Sigmoid colon (tissue), 6 donors: ENCODE measurements at regions not wholly inside any gene's neighbourhood (a gene's known extent, or its start where the extent isn't known, plus 50 kb on each side); places are given as distances from the start of the nearest gene placed in this dataset.

Experiments
- DNase-seq: peaks from one replicate; pipeline ENCODE4 v3.0.0-alpha.2; 2019
- H3K27ac ChIP-seq, 4 donors: fragments of 200-600 bp; sonication (generic); one replicate each; pipeline ENCODE4 v1.5.1; 2016 to 2019; ENCODE audit warnings: mild to moderate bottlenecking in 1 of 4
- H3K27me3 ChIP-seq, 3 donors: fragments of 200-600 bp; sonication (generic); one replicate each; pipeline ENCODE4 v1.5.1; 2019; ENCODE audit warnings: mild to moderate bottlenecking in 1 of 3
- H3K36me3 ChIP-seq, 4 donors: fragments of 200-600 bp; sonication (generic); one replicate each; pipeline ENCODE4 v1.5.1; 2016 to 2019
- H3K4me1 ChIP-seq, 4 donors: fragments of 200-600 bp; sonication (generic); one replicate each; pipeline ENCODE4 v1.5.1; 2017 to 2019
- H3K4me3 ChIP-seq, 4 donors: fragments of 200-600 bp; sonication (generic); one replicate each; pipeline ENCODE4 v1.5.1; 2017 to 2019; ENCODE audit warnings: mild to moderate bottlenecking in 2 of 4, moderate library complexity in 1 of 4
- H3K9me3 ChIP-seq, 4 donors: fragments of 200-600 bp in 3 of 4; sonication (generic) in 3 of 4; one replicate each; pipeline versions ENCODE4 v1.5.1 to v1.6.1; 2013 to 2019
- EP300 ChIP-seq, 4 donors: sonication (generic); formaldehyde crosslinking; IDR thresholded peaks; one replicate each; pipeline ENCODE4 v1.6.1; 2017; ENCODE audit warnings: antibody characterized with exemption in 4 of 4
- POLR2A ChIP-seq, 2 donors: fragments of 450-650 bp; IDR thresholded peaks; one replicate each; pipeline ENCODE4 v1.6.1; 2016; ENCODE audit warnings: antibody characterized with exemption in 2 of 2, mild to moderate bottlenecking in 2 of 2, moderate library complexity in 2 of 2
- POLR2AphosphoS5 ChIP-seq, 4 donors: sonication (generic); formaldehyde crosslinking; IDR thresholded peaks; one replicate each; pipeline ENCODE4 v1.6.1; 2017; ENCODE audit warnings: antibody characterized with exemption in 4 of 4
- WGBS, 2 donors: extraction: QIAGEN DNeasy Blood & Tissue Kit; methylation state at CpG; one replicate each; pipeline ENCODE4 v1.1.7; 2013; 5-methylcytosine and 5-hydroxymethylcytosine counted together
- intact Hi-C: fragments of 100-400 bp; cut with DNase I; formaldehyde crosslinking; loops from one replicate; pipeline ENCODE4 v1.15.1; 2023
- TF ChIP-seq, protein P1 (sequence below), 4 experiments: fragments of 450-650 bp in 3 of 4; fragments of 200-600 bp in 1 of 4; IDR thresholded peaks; one replicate each; pipeline ENCODE4 v1.5.1; 2016 to 2019; ENCODE audit warnings: antibody characterized with exemption in 4 of 4, mild to moderate bottlenecking in 3 of 4, moderate library complexity in 2 of 4
- donor health status: healthy with polysubstance abuse.
- donor health status: healthy.

DNA sequence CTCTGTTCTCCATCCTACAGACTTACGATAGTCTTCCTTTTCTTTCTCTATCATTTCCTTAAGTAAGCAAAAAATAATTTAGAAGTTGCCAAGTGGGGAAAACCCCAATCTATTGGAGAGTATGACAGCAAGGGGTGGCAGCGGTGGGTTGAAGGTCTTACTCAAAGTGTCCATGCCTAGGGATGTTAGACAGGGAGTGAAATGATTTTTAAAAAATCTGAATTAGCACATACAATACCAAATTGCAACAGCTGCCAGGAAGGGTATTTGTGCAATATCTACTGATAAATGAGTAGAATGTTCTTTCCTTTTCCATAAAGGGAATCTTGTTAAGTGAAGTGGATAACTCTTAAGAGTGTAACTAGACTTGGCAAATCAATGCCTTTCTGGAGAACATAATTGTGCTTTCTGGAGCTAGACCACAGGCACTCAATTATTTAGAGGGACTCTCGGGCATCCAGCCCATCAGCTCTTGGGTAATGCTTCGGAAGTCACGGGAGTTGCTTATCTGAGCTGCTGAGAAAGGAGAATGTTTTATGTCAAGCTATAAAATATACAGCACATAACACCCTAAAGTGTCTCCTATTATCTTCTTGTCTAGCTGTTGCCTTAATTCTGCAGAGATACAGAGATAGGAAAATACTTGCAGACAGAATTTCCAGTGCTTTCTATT lies 151.5 kb downstream of the KCNJ2 start:
- WGBS, 2 donors = 38 to 60% methylated on average over 5 of the region's 5 CpGs
- intact Hi-C loops = no loop called here
- H3K4me3 ChIP-seq = no peak overlapping the region
- no peaks in the 10 kb centered on the region for H3K9me3 ChIP-seq
- no peak for DNase-seq
- TF ChIP-seq, protein P1, sequence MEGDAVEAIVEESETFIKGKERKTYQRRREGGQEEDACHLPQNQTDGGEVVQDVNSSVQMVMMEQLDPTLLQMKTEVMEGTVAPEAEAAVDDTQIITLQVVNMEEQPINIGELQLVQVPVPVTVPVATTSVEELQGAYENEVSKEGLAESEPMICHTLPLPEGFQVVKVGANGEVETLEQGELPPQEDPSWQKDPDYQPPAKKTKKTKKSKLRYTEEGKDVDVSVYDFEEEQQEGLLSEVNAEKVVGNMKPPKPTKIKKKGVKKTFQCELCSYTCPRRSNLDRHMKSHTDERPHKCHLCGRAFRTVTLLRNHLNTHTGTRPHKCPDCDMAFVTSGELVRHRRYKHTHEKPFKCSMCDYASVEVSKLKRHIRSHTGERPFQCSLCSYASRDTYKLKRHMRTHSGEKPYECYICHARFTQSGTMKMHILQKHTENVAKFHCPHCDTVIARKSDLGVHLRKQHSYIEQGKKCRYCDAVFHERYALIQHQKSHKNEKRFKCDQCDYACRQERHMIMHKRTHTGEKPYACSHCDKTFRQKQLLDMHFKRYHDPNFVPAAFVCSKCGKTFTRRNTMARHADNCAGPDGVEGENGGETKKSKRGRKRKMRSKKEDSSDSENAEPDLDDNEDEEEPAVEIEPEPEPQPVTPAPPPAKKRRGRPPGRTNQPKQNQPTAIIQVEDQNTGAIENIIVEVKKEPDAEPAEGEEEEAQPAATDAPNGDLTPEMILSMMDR (IDR thresholded peaks at IDR 0.05) = no peak
- peak in 1 of 4 donors; percentile 33 for TF ChIP-seq POLR2AphosphoS5 (IDR thresholded peaks at IDR 0.05)
- TF ChIP-seq EP300 (IDR thresholded peaks at IDR 0.05) = peak in 1 of 4 donors; percentile 21
- no peak for TF ChIP-seq POLR2A (IDR thresholded peaks at IDR 0.05)
- no peaks in the 10 kb centered on the region for H3K27me3 ChIP-seq
- no peak overlapping the region for H3K27ac ChIP-seq
- H3K4me1 ChIP-seq = peaks cover 0 to 31% (median 26%) of the 10 kb centered on the region in 4 donors
- H3K36me3 ChIP-seq = no peaks in the 10 kb centered on the region

DNA sequence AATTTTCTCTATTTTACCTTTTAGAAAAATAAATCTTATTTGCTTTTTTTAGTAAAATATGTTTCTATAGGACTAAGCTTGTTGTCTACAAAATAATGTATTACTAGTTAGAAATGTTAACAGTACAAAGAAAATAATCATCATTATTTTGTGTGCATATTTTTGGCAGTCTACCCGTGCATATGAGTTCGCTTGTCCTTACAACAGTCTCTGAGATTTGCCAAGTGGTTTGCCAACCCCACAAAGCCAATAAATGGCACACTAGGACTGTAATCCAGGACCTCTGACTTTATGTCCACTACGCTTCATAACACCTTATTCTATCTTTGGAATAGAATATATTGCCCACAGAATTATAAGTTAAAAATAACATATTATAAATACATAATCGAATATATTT lies 152.0 kb downstream of the KCNJ2 start:
- Histone ChIP-seq H3K27me3 (no peaks in the 10 kb centered on the region), H3K27ac (no peak overlapping the region), H3K4me1 (peaks cover 0 to 31% (median 26%) of the 10 kb centered on the region in 4 donors), H3K36me3 (no peaks in the 10 kb centered on the region), H3K9me3 (no peaks in the 10 kb centered on the region), H3K4me3 (no peak overlapping the region)
- intact Hi-C loops = no loop called here
- TF ChIP-seq, protein P1 (IDR thresholded peaks at IDR 0.05) = no peak
- TF ChIP-seq EP300 (IDR thresholded peaks at IDR 0.05) (no peak), POLR2A (IDR thresholded peaks at IDR 0.05) (no peak), POLR2AphosphoS5 (IDR thresholded peaks at IDR 0.05) (no peak)
- WGBS, 2 donors = 72 to 78% methylated on average over 4 of the region's 4 CpGs
- DNase-seq = no peak

DNA sequence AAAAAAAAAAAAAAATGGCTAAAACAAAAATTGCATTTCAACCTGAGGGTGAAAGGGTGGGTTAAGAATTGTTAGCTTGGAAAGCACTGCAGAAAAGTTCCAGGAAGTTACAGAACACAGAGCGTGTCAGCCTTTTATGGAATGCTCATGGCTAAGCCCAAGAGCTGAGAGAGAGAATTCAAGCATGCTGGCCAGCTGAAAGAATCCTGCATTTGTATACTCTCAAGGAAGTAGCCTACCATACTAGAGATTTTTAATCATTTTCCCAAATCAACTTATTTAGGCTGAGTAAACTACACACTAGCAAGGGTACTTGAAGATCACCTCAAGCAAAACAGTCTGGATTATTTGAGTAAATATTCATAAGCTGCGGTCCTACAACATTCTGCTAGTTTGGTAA lies 153.9 kb downstream of the KCNJ2 start:
- WGBS, 2 donors = 83 to 85% methylated on average over 2 of the region's 2 CpGs
- H3K4me1 ChIP-seq = peaks cover 0 to 17% (median 14%) of the 10 kb centered on the region in 4 donors
- no peaks in the 10 kb centered on the region for H3K9me3 ChIP-seq
- TF ChIP-seq POLR2AphosphoS5 (IDR thresholded peaks at IDR 0.05) (no peak), POLR2A (IDR thresholded peaks at IDR 0.05) (no peak), EP300 (IDR thresholded peaks at IDR 0.05) (no peak)
- intact Hi-C loops = no loop called here
- no peak overlapping the region for H3K27ac ChIP-seq
- no peak overlapping the region for H3K4me3 ChIP-seq
- DNase-seq = no peak
- H3K27me3 ChIP-seq = no peaks in the 10 kb centered on the region
- H3K36me3 ChIP-seq = no peaks in the 10 kb centered on the region

DNA sequence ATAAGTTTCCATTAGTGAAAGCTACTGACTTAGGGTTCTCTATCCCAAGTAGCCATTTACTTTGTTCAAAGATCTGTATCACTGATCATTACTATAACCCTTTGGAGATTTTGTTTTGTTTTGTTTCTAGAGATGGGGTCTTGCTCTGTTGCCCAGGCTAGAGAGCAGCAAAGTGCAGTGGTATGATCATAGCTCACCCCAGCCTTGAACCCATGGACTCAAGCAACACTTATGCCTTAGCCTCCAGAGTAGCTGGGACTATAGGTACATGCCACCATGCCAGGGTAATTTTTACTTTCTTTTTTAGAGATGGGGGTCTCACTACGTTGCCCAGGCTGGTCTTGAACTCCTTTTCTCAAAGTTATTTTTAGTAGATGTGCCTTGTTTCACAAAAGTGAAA lies 154.7 kb downstream of the KCNJ2 start:
- TF ChIP-seq EP300 (IDR thresholded peaks at IDR 0.05) (no peak), POLR2A (IDR thresholded peaks at IDR 0.05) (no peak), POLR2AphosphoS5 (IDR thresholded peaks at IDR 0.05) (no peak)
- TF ChIP-seq, protein P1 (IDR thresholded peaks at IDR 0.05) = no peak
- 79 to 80% methylated on average over 1 of the region's 1 CpG for WGBS, 2 donors

DNA sequence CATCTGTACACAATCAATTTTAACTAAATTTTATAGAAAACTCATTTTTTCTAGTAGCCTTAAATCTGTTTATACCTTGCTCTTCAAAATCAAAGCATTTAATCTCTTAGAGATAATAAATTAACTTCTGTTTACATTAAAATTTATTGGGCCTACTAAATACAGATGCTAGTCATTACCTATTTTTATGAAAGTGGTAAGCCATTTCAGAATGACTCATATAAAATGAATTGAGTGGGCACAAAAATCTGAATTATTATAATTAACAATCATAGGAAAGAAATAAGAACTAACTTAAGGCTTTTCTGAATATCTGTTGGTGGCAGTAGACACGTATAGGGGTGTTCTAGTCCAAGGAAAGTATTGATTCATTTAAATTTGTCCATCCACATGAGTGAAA lies 157.9 kb downstream of the KCNJ2 start:
- H3K4me3 ChIP-seq = no peak overlapping the region
- 80 to 81% methylated on average over 1 of the region's 1 CpG for WGBS, 2 donors
- no peak for DNase-seq
- peaks cover 0 to 7% (median 2%) of the 10 kb centered on the region in 4 donors for H3K4me1 ChIP-seq
- H3K27me3 ChIP-seq = no peaks in the 10 kb centered on the region
- H3K27ac ChIP-seq = no peak overlapping the region
- TF ChIP-seq, protein P1 (IDR thresholded peaks at IDR 0.05) = no peak
- TF ChIP-seq POLR2A (IDR thresholded peaks at IDR 0.05) (no peak), EP300 (IDR thresholded peaks at IDR 0.05) (no peak), POLR2AphosphoS5 (IDR thresholded peaks at IDR 0.05) (no peak)
- intact Hi-C loops = no loop called here
- no peaks in the 10 kb centered on the region for H3K9me3 ChIP-seq
- H3K36me3 ChIP-seq = no peaks in the 10 kb centered on the region

More for the DNA sequence above, 154.7 kb downstream of the KCNJ2 start:
- peaks cover 0 to 17% (median 14%) of the 10 kb centered on the region in 4 donors for H3K4me1 ChIP-seq
- no peaks in the 10 kb centered on the region for H3K36me3 ChIP-seq
- no peak overlapping the region for H3K27ac ChIP-seq
- intact Hi-C loops = no loop called here
- H3K4me3 ChIP-seq = no peak overlapping the region
- no peak for DNase-seq
- H3K9me3 ChIP-seq = no peaks in the 10 kb centered on the region
- no peaks in the 10 kb centered on the region for H3K27me3 ChIP-seq
